ENCODE measurements at regions not wholly inside any gene's neighbourhood (a gene's known extent, or its start where the extent isn't known, plus 50 kb on each side); places are given as distances from the start of the nearest gene placed in this dataset.

DNA sequence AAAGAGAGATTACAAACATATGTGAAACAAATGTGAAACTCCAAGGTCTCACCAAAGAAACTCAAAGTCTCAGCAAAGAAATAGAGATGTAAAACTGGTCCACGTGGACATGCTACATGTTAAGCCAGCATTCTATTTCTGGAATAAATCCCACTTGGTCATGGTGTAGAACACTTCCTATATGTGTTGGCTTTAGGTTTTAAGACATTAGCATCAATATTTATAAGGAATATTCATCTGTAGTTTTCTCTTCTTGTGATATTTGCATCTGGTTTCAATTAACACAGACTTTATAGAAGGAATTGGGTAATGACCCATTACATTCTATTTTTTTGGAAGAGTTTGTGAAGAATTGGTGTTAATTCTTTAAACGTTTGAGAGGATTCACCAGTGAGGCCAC, 133.1 kb downstream of the COPS8 start:
- H3K9me3 ChIP-seq = no peaks in the 10 kb centered on the region
- WGBS, 2 donors (ENCODE audit: low coverage in 1 of 2) = 58 to 59% methylated on average over 2 of the region's 2 CpGs
- H3K27ac ChIP-seq = no peak overlapping the region
- DNase-seq = no peak
- intact Hi-C loops (cut with DNase I; ENCODE audit: low total_unique reads) (no loop called here), in situ Hi-C loops (cut with MboI; ENCODE audit: low pct_ligation_motif_present in 1 of 4, low pct_unique_long_range_greater_than_20kb in 1 of 4, low sequenced_read_pairs in 3 of 4) (no loop called here)
- H3K4me1 ChIP-seq = peaks cover 0 to 9% (median 4%) of the 10 kb centered on the region in 4 donors
- H3K4me3 ChIP-seq = no peak overlapping the region
- no peak for TF ChIP-seq EP300 (IDR thresholded peaks at IDR 0.05; ENCODE audit: low read depth)
- no peak for TF ChIP-seq POLR2AphosphoS5 (IDR thresholded peaks at IDR 0.05)
- no peak for TF ChIP-seq POLR2A (IDR thresholded peaks at IDR 0.05)
- TF ChIP-seq, protein P1, sequence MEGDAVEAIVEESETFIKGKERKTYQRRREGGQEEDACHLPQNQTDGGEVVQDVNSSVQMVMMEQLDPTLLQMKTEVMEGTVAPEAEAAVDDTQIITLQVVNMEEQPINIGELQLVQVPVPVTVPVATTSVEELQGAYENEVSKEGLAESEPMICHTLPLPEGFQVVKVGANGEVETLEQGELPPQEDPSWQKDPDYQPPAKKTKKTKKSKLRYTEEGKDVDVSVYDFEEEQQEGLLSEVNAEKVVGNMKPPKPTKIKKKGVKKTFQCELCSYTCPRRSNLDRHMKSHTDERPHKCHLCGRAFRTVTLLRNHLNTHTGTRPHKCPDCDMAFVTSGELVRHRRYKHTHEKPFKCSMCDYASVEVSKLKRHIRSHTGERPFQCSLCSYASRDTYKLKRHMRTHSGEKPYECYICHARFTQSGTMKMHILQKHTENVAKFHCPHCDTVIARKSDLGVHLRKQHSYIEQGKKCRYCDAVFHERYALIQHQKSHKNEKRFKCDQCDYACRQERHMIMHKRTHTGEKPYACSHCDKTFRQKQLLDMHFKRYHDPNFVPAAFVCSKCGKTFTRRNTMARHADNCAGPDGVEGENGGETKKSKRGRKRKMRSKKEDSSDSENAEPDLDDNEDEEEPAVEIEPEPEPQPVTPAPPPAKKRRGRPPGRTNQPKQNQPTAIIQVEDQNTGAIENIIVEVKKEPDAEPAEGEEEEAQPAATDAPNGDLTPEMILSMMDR (IDR thresholded peaks at IDR 0.05) = no peak
- no peaks in the 10 kb centered on the region for H3K27me3 ChIP-seq
- no peaks in the 10 kb centered on the region for H3K36me3 ChIP-seq

DNA sequence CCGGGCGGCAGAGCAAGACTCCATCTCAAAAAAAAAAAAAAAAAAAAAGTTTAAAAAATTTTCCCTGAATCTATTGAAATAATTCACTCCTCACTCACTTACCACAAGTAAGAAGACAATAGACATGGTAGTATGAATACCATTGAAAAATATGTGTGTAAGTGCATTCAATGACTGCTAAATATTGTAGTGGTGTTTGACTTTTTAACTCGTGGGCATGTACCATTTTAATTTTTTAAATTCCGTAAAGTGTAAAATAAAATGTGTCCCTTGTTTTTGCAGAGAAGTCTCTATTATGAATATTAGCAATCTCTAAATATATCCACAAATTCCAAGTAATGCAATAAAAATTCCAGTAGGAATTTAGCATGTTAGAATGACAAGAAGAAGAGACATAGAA, 134.1 kb downstream of the COPS8 start:
- no peak for DNase-seq
- intact Hi-C loops (cut with DNase I; ENCODE audit: low total_unique reads) (no loop called here), in situ Hi-C loops (cut with MboI; ENCODE audit: low pct_ligation_motif_present in 1 of 4, low pct_unique_long_range_greater_than_20kb in 1 of 4, low sequenced_read_pairs in 3 of 4) (no loop called here)
- Histone ChIP-seq H3K27me3 (no peaks in the 10 kb centered on the region), H3K9me3 (no peaks in the 10 kb centered on the region), H3K27ac (no peak overlapping the region), H3K4me3 (no peak overlapping the region), H3K4me1 (peaks cover 0 to 9% (median 3%) of the 10 kb centered on the region in 4 donors), H3K36me3 (no peaks in the 10 kb centered on the region)
- WGBS, 2 donors (ENCODE audit: low coverage in 1 of 2) = 88% methylated on average over 4 of the region's 4 CpGs
- TF ChIP-seq POLR2A (IDR thresholded peaks at IDR 0.05) (no peak), EP300 (IDR thresholded peaks at IDR 0.05; ENCODE audit: low read depth) (no peak), POLR2AphosphoS5 (IDR thresholded peaks at IDR 0.05) (no peak)
- TF ChIP-seq, protein P1 (IDR thresholded peaks at IDR 0.05) = no peak

DNA sequence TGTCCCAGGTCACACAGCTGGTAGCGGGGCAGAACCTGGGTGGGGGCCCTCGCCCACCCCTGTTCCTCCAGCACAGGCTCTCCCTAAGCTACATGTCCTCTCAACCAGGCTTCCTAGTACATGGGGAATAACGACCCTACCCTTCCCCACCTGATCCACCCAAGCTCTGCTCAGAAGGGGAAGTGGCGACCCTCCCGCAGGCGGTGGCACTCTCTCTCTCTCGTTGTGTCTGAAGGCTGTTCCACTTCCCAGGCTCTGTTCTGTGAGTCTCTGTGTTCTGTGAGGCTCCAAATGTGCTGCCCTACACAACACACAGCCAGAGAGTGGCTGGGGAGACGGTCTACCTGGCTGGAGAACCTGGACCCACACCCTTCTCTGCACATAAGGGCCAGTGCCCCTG, 135.8 kb downstream of the COPS8 start:
- H3K27me3 ChIP-seq = no peaks in the 10 kb centered on the region
- no peak for DNase-seq
- WGBS, 2 donors (ENCODE audit: low coverage in 1 of 2) = 46 to 72% methylated on average over 3 to 8 of the region's 8 CpGs
- peaks cover 0 to 9% (median 3%) of the 10 kb centered on the region in 4 donors for H3K4me1 ChIP-seq
- peak overlapping the region in 3 of 4 donors; percentile 5 to 37 (median 15) for H3K27ac ChIP-seq
- TF ChIP-seq POLR2A (IDR thresholded peaks at IDR 0.05) = no peak
- TF ChIP-seq EP300 (IDR thresholded peaks at IDR 0.05; ENCODE audit: low read depth) = no peak
- no peak for TF ChIP-seq POLR2AphosphoS5 (IDR thresholded peaks at IDR 0.05)
- TF ChIP-seq, protein P1 (IDR thresholded peaks at IDR 0.05) = no peak
- no peaks in the 10 kb centered on the region for H3K9me3 ChIP-seq
- H3K36me3 ChIP-seq = no peaks in the 10 kb centered on the region
- no peak overlapping the region for H3K4me3 ChIP-seq
- intact Hi-C loops (cut with DNase I; ENCODE audit: low total_unique reads) (no loop called here), in situ Hi-C loops (cut with MboI; ENCODE audit: low pct_ligation_motif_present in 1 of 4, low pct_unique_long_range_greater_than_20kb in 1 of 4, low sequenced_read_pairs in 3 of 4) (no loop called here)

- Histone ChIP-seq H3K4me3 (no peak overlapping the region), H3K4me1 (peaks cover 0 to 9% (median 3%) of the 10 kb centered on the region in 4 donors), H3K36me3 (no peaks in the 10 kb centered on the region), H3K9me3 (no peaks in the 10 kb centered on the region), H3K27ac (peak overlapping the region in 3 of 4 donors; percentile 5 to 37 (median 15)), H3K27me3 (no peaks in the 10 kb centered on the region)
- intact Hi-C loops (cut with DNase I; ENCODE audit: low total_unique reads) = no loop called here
- no peak for DNase-seq
- 63 to 64% methylated on average over 7 to 9 of the region's 9 CpGs for WGBS, 2 donors (ENCODE audit: low coverage in 1 of 2)
- TF ChIP-seq, protein P1 (IDR thresholded peaks at IDR 0.05) = no peak
- TF ChIP-seq POLR2A (IDR thresholded peaks at IDR 0.05) = no peak
- TF ChIP-seq EP300 (IDR thresholded peaks at IDR 0.05; ENCODE audit: low read depth) = no peak
- TF ChIP-seq POLR2AphosphoS5 (IDR thresholded peaks at IDR 0.05) = no peak
- in situ Hi-C loops (cut with MboI; ENCODE audit: low pct_ligation_motif_present in 1 of 4, low pct_unique_long_range_greater_than_20kb in 1 of 4, low sequenced_read_pairs in 3 of 4) = no loop called here
Observed at GRCh38 chr2:237222178-237222577, 136.5 kb downstream of the COPS8 start.

Data from transverse colon (tissue), 4 donors.